Activated naive CD4-positive, alpha-beta T cell treated with anti-CD3 and anti-CD28 coated beads for 36 hours (primary cell): ENCODE measurements at regions not wholly inside any gene's neighbourhood (a gene's known extent, or its start where the extent isn't known, plus 50 kb on each side); places are given as distances from the start of the nearest gene placed in this dataset.
"Not testable (repeated sequence)": the region's sequence is repeated elsewhere in the genome, so short reads cannot be mapped to it uniquely, and the experiment has no call there.

Experiments used
- CTCF ChIA-PET: fragments of 350-600 bp; sonication (Branson Sonifier 250); formaldehyde crosslinking; loops from one replicate; lab custom pipeline; 2021; ENCODE audit warnings: antibody characterized with exemption; lab: Charles Lee
- DNase-seq: peaks from one replicate; pipeline ENCODE4 v3.0.0-alpha.2; 2020
- H3K27ac Mint-ChIP-seq: one replicate; pipeline ENCODE4 v1.8.0; 2021; ENCODE audit warnings: mild to moderate bottlenecking, mixed read lengths
- H3K27me3 Mint-ChIP-seq: one replicate; pipeline ENCODE4 v1.8.0; 2021; ENCODE audit warnings: low read depth, mixed read lengths
- H3K36me3 Mint-ChIP-seq: one replicate; pipeline ENCODE4 v1.8.0; 2021; ENCODE audit warnings: low read depth, mixed read lengths
- H3K4me1 Mint-ChIP-seq: one replicate; pipeline ENCODE4 v1.8.0; 2021; ENCODE audit warnings: low read depth, mixed read lengths
- H3K4me3 Mint-ChIP-seq: one replicate; pipeline ENCODE4 v1.8.0; 2021; ENCODE audit warnings: mild to moderate bottlenecking, moderate library complexity, mixed read lengths
- H3K9me3 Mint-ChIP-seq: one replicate; pipeline ENCODE4 v1.8.0; 2021; ENCODE audit warnings: mixed read lengths
- intact Hi-C: fragments of 100-400 bp; cut with micrococcal nuclease; formaldehyde crosslinking; loops from one replicate; pipeline ENCODE4 v1.15.1; 2023

DNA sequence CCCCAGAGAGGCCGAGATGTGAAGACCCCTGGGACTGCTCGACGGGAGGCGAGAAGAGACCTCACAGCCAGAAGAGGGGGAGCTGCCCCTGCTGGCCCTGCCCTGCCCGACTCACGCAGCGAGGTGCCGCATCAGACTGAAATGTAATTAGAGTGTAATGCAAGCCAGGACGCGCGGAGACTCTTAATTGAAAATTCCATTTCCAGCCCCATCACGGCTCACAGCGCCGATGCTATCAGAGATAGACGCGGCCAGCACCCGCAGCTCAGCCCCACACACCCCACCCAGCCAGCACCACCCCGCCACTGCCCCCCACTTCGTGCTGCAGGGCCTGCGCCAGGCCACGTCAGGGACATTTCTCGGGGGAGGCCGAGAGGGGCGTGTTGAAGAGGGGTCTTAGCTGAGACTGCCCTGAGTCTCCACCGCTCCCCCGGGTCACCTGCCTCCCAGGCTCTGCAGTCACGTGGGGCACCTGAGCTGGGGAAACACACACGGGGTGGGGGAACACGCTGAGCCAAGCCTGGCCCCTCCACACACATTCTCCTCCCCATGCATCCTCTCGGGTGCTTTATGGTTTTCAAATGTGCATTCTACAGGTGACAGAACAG is 78.1 kb downstream of the TEX51 start:
- intact Hi-C loops, result loop anchor here (5.0 kb wide), 1 partner anchor 50 kb away; no protein-coding TSS in a partner anchor
- DNase-seq, result no peak
- Mint-ChIP-seq H3K9me3 (no peaks in the 10 kb centered on the region), H3K4me1 (peaks cover 1% of the 10 kb centered on the region), H3K4me3 (no peak overlapping the region), H3K27ac (no peak overlapping the region), H3K36me3 (no peaks in the 10 kb centered on the region), H3K27me3 (peaks cover 2% of the 10 kb centered on the region)
- CTCF ChIA-PET, result no interaction called here

DNA sequence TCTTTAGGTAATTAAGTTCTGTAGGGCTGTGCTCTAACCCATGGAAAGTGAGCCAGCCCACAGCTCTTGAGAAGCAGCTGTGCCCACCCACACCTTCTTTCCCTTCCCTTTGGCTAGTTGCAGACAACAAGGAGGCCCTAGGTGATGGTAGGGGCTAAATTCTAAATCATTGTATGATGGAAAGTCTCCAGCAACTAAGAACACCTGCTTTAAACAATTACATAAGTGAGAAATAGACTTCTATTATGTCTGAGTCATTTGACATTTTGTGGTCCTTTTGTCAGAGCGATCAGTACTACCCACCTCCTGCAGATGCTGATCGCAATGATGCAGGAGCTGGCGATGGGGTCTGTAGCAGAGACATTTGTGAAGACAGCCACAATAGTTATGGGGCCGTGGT is 79.6 kb downstream of the TEX51 start:
- intact Hi-C loops, result loop anchor here (5.0 kb wide), 1 partner anchor 49 kb away; no protein-coding TSS in a partner anchor
- no peaks in the 10 kb centered on the region for H3K36me3 Mint-ChIP-seq
- H3K9me3 Mint-ChIP-seq, result no peaks in the 10 kb centered on the region
- DNase-seq, result no peak
- H3K4me1 Mint-ChIP-seq, result no peaks in the 10 kb centered on the region
- CTCF ChIA-PET, result no interaction called here
- no peak overlapping the region for H3K27ac Mint-ChIP-seq
- H3K27me3 Mint-ChIP-seq, result no peaks in the 10 kb centered on the region
- no peak overlapping the region for H3K4me3 Mint-ChIP-seq

DNA sequence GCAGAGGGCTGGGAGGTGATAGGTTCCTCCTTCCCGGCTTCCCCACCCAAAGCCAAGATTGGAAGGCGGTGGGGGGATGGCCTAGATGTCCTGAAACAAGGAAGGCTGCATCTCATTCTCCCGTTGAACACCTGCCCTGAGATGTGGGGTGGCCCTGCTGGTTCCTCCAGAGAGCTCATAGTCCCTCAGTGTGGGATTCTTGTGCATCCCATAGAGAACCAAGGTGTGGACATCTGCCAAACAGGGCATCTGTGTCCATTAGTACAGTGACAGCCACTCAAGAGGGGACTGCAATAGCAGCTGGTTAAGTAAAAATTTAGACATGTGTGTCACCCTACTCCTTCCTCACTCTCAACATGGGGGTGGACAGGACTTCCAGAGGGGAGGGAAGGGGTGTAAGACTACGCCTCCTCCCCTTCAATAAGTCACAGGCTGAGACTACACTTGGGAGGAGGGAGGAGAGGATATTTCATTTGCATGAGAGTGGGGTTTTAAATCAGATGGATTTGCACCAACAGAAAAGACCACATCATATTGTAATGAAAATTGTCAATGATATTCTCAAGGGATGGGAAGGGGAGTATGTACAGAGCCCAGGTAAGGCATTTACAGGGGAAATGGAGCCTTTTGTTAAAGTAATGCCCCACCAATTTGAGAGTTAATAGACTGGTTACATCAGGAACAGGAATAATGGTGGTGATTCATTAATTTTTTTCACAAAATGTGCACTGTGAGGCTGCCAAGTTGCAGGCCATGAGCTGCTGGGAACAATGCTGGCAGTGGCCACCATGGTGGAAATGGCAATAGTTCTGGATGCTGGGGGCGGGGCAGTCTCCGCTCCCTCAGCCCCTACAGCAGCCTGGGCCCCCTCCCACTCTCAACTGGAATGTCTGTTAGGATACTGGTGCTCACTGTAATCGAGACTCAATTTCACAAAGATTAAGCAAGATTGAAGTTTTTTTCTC is 80.6 kb downstream of the TEX51 start:
- Mint-ChIP-seq H3K27me3 (no peaks in the 10 kb centered on the region), H3K9me3 (no peaks in the 10 kb centered on the region), H3K36me3 (no peaks in the 10 kb centered on the region), H3K27ac (no peak overlapping the region), H3K4me1 (no peaks in the 10 kb centered on the region), H3K4me3 (no peak overlapping the region)
- intact Hi-C loops, result loop anchor here (5.0 kb wide), 1 partner anchor 48 kb away; no protein-coding TSS in a partner anchor
- no peak for DNase-seq
- CTCF ChIA-PET, result no interaction called here

DNA sequence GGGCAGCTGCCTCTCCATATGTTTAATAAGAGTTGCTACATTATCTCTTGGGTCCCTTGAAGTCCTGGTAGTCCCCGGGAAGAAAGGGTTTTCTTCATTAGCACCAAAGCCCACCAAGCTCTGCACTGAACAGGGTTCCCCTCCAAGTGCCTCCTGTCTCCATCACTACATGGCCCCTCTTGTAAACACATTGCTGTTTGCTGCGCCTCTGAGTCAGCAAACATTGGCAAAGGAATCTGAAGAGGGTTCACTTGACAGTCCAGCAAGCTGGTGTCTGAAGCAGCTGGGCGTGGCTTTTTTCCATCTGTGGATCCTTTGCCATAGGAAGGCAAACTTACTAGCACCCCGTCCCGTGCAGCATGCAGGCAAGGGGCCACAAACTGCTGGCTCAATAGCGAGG is 82.8 kb downstream of the TEX51 start:
- Mint-ChIP-seq H3K4me1 (no peaks in the 10 kb centered on the region), H3K27ac (no peak overlapping the region), H3K9me3 (no peaks in the 10 kb centered on the region), H3K4me3 (no peak overlapping the region), H3K27me3 (peaks cover 3% of the 10 kb centered on the region), H3K36me3 (no peaks in the 10 kb centered on the region)
- CTCF ChIA-PET, result no interaction called here
- DNase-seq, result no peak
- intact Hi-C loops, result no loop called here

DNA sequence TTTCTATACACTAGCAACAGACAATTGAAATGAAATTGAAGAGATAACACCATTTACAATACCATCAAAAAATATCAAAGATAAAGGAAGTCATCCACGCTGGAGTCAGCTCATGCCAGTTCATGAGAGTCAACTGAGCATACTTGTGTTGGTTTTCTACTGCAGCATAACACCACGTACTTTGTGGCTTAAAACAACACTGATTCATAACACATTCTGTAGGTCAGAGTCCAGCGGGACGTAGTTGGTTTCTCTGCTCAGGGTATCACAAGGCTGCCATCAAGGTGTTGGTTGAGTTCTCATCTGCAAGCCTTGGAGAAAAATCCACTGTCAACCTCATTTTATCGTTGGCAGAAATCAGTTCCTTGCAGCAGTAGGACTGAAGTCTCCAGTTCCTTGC is 84.2 kb downstream of the TEX51 start:
- intact Hi-C loops, result no loop called here
- no peaks in the 10 kb centered on the region for H3K4me1 Mint-ChIP-seq
- H3K27me3 Mint-ChIP-seq, result peaks cover 6% of the 10 kb centered on the region

DNA sequence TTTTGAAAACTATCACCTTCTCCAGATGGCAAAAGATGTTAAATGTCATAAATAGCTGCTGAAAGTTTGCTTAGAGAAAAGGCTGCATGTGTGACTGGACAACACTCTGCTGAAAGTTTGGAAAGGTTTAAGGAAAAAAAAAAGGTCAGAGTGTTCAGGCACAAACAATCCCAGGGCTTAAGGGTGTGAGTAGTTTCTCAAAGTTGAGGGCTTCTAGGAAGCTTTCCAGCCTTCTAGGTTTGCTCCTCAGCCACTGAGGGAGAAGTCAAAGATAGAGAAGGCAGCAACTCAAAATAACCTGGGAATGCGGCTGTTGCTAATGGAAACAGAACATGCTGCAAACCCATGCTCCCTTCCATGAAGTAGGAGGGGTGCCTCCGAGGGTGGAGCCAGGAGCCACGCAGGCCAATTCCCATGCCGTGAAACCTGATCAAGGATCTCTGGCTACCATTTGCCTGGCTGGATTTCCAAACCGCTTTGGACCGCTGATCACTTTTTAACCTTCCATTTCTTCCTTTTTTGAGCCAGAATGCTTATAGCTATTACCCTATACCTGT is 88.0 kb downstream of the TEX51 start:
- intact Hi-C loops, result no loop called here
- no peak for DNase-seq
- H3K9me3 Mint-ChIP-seq, result no peaks in the 10 kb centered on the region
- no peak overlapping the region for H3K27ac Mint-ChIP-seq
- CTCF ChIA-PET, result interaction anchor here (1.0 kb wide), 1 partner anchor 14 kb away, joined by 3 read pairs; no protein-coding TSS in a partner anchor
- H3K27me3 Mint-ChIP-seq, result peaks cover 18% of the 10 kb centered on the region
- no peak overlapping the region for H3K4me3 Mint-ChIP-seq
- H3K4me1 Mint-ChIP-seq, result no peaks in the 10 kb centered on the region
- no peaks in the 10 kb centered on the region for H3K36me3 Mint-ChIP-seq

More for the DNA sequence above, 84.2 kb downstream of the TEX51 start:
- H3K27ac Mint-ChIP-seq, result no peak overlapping the region
- no peak for DNase-seq
- no peaks in the 10 kb centered on the region for H3K9me3 Mint-ChIP-seq
- no peak overlapping the region for H3K4me3 Mint-ChIP-seq
- CTCF ChIA-PET, result no interaction called here
- no peaks in the 10 kb centered on the region for H3K36me3 Mint-ChIP-seq

DNA sequence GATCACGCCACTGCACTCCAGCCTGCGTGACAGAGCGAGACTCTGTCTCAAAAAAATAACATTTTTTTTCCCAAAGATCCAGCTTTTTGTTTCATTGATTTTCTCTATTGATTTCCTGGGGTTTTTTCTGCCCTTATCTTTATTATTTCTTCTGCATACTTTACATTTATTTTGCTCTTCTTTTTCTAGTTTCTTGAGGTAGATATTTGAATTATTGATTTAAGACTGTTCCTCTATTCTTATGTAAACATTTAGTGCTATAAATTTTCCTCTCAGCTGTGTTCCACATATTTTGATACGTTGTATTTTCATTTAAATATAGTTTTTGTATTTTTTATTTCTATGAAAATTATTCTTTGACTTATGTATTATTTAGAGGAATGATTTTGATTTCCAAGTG is 89.8 kb downstream of the TEX51 start:
- no peak overlapping the region for H3K27ac Mint-ChIP-seq
- no peaks in the 10 kb centered on the region for H3K9me3 Mint-ChIP-seq

DNA sequence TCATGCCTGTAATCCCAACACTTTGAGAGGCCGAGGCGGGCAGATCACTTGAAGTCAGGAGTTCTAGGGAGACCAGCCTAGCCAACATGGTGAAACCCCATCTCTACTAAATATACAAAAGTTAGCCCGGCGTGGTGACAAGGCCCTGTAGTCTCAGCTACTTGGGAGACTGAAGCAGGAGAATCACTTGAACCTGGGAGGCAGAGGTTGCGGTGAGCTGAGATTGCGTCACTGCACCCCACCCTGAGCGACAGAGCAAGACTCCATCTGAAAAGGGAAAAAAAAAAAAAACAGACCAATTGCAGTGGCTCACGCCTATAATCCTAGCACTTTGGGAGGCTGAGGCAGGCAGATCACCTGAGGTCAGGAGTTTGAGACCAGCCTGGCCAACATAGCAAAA is 90.4 kb downstream of the TEX51 start:
- intact Hi-C loops, CTCF ChIA-PET: not testable (repeated sequence)
- peaks cover 21% of the 10 kb centered on the region for H3K27me3 Mint-ChIP-seq

More for the DNA sequence above, 89.8 kb downstream of the TEX51 start:
- intact Hi-C loops, result no loop called here
- no peaks in the 10 kb centered on the region for H3K36me3 Mint-ChIP-seq
- CTCF ChIA-PET, result no interaction called here
- H3K27me3 Mint-ChIP-seq, result peaks cover 21% of the 10 kb centered on the region
- H3K4me3 Mint-ChIP-seq, result no peak overlapping the region
- DNase-seq, result no peak
- no peaks in the 10 kb centered on the region for H3K4me1 Mint-ChIP-seq

DNA sequence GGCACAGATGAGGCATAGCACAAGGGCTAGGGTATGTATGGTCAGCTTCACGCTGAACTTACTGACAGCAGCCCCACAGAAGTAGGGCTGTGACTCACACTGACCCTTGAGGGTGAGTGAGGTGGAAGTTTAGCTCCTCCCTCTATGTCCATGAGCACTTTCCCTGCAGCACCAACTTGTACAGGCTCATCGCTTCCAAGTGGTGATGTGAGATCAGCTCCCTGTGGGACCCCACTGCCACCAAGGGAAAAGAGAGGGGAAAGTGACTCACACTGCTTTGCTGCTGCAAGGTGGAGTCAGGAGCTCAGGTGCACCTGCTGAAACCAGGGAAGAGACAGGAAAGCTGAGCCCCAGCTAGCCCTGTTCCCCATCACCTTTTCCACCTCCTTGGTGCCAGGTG is 91.5 kb downstream of the TEX51 start:
- Mint-ChIP-seq H3K27me3 (peaks cover 21% of the 10 kb centered on the region), H3K36me3 (no peaks in the 10 kb centered on the region), H3K27ac (no peak overlapping the region), H3K4me3 (no peak overlapping the region), H3K9me3 (no peaks in the 10 kb centered on the region), H3K4me1 (no peaks in the 10 kb centered on the region)
- intact Hi-C loops, result no loop called here
- DNase-seq, result no peak
- CTCF ChIA-PET, result no interaction called here

More for the DNA sequence above, 90.4 kb downstream of the TEX51 start:
- H3K36me3 Mint-ChIP-seq, H3K4me3 Mint-ChIP-seq, H3K9me3 Mint-ChIP-seq, H3K27ac Mint-ChIP-seq, H3K4me1 Mint-ChIP-seq, DNase-seq: not testable (repeated sequence)

DNA sequence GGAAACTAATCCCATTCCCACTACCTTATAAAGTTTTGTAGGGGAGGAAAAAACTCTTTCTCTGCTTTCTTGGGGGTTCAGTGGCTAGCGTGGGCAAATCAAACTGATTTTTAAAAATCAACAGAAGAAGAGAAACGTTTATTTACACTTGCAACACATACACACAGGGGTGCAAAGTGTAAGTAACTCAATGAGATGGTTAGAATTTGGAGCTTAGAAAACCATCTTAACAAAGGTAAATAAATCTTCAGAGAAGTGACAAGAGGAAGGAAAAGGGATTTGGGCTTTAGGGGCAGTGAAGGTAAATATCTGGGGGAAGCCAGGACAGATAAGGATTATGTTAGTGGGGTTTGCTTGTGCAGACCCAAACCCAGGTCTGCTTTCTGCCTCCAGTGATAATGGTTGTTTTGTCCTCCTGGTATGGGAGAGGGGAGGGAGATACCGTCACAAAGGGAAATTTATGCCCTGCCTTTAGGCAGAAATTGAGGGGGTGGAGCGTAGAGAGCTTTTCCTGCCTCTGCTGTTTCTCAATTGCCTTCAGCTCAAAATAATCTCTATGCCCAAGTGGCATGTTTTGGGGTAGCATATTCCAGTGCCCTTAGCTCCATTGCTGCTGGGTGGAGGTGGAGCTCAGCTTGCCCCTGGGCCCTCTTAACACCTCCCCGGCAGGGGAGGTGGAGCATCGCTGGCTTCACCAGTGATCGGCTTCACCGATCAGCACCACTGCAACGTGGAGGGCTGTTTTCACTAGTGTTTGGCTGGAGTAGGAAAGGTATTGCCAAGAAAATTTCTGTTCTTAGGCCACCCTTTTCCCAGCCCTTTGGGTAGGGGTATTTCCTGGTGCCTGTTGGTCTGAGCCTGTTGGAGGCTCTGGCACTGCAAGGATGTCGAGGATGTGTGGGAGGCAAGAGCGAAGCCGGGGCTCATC is 92.2 kb downstream of the TEX51 start:
- intact Hi-C loops, result no loop called here

DNA sequence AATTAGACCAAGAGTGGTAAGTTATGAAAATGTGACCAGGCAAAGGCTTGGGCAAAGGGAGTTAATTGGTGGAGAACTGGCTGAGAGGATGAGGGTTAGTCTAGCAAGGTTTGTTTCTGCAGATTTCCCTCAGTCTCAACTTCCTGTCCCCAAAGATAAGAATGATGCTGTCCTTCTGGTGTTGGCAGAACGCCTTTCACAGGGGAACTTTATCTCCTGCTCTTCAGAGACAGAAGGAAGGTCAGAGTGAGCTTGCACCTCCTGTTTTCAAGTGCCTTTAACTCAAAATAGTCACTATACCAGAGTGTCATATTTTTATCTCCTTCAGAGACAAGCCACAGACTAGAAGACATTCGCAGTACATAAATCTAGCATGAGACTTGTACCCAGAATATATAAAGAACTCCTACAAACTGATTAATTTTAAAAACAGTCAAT is 95.7 kb downstream of the TEX51 start:
- H3K27me3 Mint-ChIP-seq, result peaks cover 8% of the 10 kb centered on the region
- DNase-seq, result no peak
- no peaks in the 10 kb centered on the region for H3K36me3 Mint-ChIP-seq
- H3K27ac Mint-ChIP-seq, result no peak overlapping the region
- H3K4me3 Mint-ChIP-seq, result no peak overlapping the region
- no peaks in the 10 kb centered on the region for H3K9me3 Mint-ChIP-seq
- no peaks in the 10 kb centered on the region for H3K4me1 Mint-ChIP-seq
- intact Hi-C loops, result no loop called here
- CTCF ChIA-PET, result interaction anchor here (0.7 kb wide), 1 partner anchor 10 kb away, joined by 4 read pairs; no protein-coding TSS in a partner anchor

More for the DNA sequence above, 92.2 kb downstream of the TEX51 start:
- Mint-ChIP-seq H3K9me3 (no peaks in the 10 kb centered on the region), H3K4me3 (no peak overlapping the region), H3K4me1 (no peaks in the 10 kb centered on the region), H3K27me3 (peaks cover 18% of the 10 kb centered on the region), H3K36me3 (no peaks in the 10 kb centered on the region), H3K27ac (no peak overlapping the region)
- DNase-seq, result no peak
- CTCF ChIA-PET, result no interaction called here
